GM12873 (cell line): ENCODE measurements at regions not wholly inside any gene's neighbourhood (a gene's known extent, or its start where the extent isn't known, plus 50 kb on each side); places are given as distances from the start of the nearest gene placed in this dataset.

Experiments used
- TF ChIP-seq, protein P1 (sequence below): IDR thresholded peaks from 2 replicates; pipeline ENCODE4 v1.5.1; 2012; ENCODE audit warnings: low read depth, mild to moderate bottlenecking, moderate library complexity, low read length, control low read depth; ENCODE audit not compliant: insufficient read depth; ENCODE audit errors: missing control alignments

DNA sequence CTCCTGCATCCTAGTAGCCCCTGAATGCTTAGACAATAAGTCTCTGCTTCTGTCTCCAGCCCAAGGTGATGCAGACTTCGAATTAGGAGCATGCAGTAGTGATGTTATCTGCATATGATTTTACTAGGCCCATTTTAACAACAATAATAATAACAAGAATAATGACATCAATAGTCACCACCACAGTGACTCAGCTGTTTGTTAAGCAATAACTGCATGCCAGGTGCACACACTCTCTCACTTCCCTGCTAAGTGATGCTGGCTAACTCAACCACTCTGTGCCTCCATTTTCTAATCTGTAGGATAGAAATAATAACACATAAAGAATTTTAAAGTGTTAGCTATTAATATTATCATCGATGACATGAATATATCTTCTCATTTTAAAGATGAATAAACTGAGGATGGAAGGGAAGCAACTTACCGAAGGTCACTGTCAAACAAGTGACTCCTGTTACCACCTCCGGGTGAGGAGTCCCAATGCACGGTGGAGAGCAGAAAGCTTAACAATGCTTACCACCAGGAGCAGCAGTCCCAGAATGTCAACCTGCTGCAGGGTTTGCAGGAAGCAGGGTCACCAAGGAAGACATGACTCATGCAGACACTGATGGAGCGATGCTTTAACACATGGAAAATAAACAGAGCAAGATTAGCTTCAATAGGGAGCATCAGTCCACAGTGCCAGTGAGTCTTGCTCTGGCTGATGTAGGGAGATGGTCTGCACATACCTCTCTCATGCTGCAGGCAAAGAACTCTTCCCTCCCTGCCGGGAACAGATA is 290.2 kb downstream of the SPATA17 start:
- TF ChIP-seq, protein P1, sequence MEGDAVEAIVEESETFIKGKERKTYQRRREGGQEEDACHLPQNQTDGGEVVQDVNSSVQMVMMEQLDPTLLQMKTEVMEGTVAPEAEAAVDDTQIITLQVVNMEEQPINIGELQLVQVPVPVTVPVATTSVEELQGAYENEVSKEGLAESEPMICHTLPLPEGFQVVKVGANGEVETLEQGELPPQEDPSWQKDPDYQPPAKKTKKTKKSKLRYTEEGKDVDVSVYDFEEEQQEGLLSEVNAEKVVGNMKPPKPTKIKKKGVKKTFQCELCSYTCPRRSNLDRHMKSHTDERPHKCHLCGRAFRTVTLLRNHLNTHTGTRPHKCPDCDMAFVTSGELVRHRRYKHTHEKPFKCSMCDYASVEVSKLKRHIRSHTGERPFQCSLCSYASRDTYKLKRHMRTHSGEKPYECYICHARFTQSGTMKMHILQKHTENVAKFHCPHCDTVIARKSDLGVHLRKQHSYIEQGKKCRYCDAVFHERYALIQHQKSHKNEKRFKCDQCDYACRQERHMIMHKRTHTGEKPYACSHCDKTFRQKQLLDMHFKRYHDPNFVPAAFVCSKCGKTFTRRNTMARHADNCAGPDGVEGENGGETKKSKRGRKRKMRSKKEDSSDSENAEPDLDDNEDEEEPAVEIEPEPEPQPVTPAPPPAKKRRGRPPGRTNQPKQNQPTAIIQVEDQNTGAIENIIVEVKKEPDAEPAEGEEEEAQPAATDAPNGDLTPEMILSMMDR = no peak

DNA sequence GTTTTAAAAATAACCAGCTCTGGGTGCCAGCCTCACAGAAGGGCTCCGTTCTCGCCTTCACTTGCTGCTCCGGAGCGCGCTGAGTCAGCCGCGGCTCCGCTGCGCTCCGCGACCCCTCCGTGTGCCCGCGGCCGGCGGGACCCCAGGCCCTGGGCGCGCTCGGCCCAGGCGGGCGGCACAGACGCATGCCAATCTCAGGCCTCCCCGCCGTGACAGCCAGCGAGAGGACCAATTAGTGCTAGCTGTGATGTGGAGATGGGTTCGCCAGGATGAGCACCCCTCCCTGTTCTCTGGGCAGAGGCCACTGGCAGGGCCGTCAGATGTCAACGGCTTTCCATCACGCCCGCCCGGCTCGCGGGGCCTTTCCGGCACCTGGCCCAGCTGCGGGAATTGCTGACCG is 293.8 kb downstream of the SPATA17 start:
- TF ChIP-seq, protein P1 = no peak

DNA sequence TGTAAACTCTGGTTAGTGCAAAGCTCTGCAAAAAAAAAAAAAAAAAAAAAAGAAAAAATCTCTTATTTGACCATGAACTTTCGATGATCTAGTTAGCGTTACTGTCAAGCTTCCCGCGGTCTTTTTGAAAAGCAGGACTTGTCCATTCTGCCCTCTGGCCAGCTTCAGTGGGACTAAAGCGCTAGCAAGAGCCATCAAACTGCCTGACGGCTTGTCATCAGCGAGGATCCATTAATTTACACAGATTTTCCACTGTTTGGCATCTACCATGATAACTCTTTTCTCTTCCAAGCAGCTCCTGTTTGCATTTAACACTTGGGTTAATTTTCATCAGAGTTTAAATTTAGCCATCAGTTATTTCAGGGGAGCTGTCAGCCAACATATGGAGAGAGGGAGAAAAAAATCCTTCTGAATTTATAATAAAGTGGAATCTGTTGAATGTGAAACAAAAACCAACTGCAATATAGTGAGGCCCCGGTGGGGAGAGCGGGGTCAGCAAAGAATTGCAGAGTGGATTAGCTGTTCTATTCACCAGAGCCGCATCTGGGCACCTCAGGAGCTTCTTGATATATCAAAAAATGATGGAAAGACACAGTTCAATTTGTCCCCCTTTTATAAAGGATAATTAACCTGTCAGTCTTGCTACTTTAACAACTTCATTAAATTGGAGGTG is 298.2 kb downstream of the SPATA17 start:
- TF ChIP-seq, protein P1 = no peak

DNA sequence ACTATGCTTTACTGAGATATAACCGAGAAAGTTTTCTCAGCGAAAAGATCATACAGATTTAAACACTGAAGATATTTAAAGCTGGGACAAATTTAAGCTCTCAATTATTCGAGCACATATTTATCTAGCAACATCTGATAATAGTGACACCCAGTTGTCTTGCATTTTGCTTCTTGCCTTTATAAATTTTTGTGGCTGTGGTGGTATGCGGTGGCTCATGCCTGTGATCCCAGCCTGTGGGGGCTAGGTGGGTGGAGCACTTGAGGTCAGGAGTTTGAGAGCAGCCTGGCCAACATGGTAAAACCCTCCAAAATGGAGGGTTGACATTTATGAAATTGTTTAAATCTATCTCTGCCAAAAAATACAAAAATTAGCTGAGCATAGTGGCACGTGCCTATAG is 312.2 kb downstream of the SPATA17 start:
- TF ChIP-seq, protein P1 = no peak

DNA sequence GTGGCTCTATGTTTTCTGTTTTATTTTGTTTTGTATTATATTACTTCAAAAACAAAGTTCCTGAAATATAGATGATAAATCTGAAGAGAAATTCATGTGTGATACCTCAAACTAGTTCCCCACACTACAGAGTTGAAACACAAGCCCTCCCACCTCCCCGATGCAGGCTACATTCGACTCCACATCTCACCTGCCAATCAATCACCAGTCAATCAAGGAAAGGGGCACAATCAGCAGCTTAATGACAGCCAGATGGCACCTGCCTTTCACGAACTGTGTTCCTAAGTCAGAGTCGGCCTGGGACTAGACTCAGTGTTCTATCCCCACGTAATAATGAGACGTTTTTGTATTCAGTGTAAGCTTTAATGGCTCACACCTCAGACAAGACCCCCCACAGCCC is 313.4 kb downstream of the SPATA17 start:
- TF ChIP-seq, protein P1 = no peak

DNA sequence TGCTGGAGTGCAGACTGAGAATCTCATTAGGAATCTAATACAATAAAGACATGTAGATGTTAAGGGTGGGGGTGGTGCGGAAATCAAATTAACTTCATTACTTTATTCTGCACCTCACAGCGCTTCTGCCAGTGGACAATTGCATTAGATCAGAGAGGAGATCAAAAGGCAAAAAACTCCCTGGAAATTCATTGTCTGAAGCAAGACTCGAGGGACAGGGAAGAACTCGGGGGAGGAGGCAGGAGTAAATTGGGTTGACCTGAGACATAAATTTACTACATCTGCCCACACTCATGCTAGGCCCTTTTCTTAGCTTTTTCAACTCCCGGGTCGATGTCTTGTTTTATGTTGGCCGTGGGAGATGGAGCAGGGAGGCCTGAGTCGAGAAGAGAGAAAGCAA is 315.4 kb downstream of the SPATA17 start:
- TF ChIP-seq, protein P1 = no peak

DNA sequence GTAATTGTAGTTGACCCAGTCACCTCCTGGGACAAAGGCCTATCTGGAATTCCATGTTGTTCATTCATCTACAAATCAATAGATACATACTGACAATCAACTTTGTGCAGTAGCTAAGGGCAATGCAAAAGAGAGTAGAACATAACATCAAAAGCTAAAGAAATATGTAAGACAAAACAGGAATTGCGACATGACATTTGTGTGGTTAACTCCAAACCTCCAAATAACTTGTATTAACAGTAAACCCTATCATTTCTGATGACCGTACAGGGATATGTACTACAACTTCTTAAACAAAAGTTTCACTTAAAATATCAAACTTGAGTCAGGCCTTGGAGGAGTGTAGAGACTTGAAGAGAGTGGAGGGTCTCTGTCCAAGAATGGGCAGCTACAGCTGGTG is 317.6 kb downstream of the SPATA17 start:
- TF ChIP-seq, protein P1 = no peak
